Ovary (tissue), 7 donors: ENCODE measurements at regions not wholly inside any gene's neighbourhood (a gene's known extent, or its start where the extent isn't known, plus 50 kb on each side); places are given as distances from the start of the nearest gene placed in this dataset.

Source experiments
- DNase-seq, 5 donors: peaks; one replicate each; pipeline ENCODE4 v3.0.0-alpha.2; 2019 to 2020
- H3K27ac ChIP-seq, 2 donors: fragments of 200-600 bp; one replicate each; pipeline versions ENCODE4 v1.5.1 to v1.8.0; 2019 to 2022
- H3K27me3 ChIP-seq: fragments of 200-600 bp; one replicate; pipeline ENCODE4 v1.8.0; 2022
- H3K36me3 ChIP-seq: fragments of 200-600 bp; sonication (generic); one replicate; pipeline ENCODE4 v1.5.1; 2019
- H3K4me1 ChIP-seq: one replicate; pipeline ENCODE4 v1.8.1; 2013; ENCODE audit warnings: mild to moderate bottlenecking, moderate library complexity; ENCODE audit not compliant: insufficient read depth
- H3K4me3 ChIP-seq: fragments of 200-600 bp; sonication (generic); one replicate; pipeline ENCODE4 v1.5.1; 2017
- H3K9me3 ChIP-seq, 2 donors: fragments of 200-600 bp in 1 of 2; sonication (generic) in 1 of 2; one replicate each; pipeline versions ENCODE4 v1.5.1 to v1.8.1; 2013 to 2019; ENCODE audit warnings: mild to moderate bottlenecking in 1 of 2, moderate library complexity in 1 of 2
- CTCF ChIP-seq, 3 donors: fragments of 450-650 bp in 2 of 3; fragments of 200-600 bp in 1 of 3; IDR thresholded peaks; one replicate each; pipeline versions ENCODE4 v1.5.1 to v1.8.0; 2016 to 2022; ENCODE audit warnings: antibody characterized with exemption in 3 of 3, mild to moderate bottlenecking in 1 of 3
- EP300 ChIP-seq: sonication (generic); formaldehyde crosslinking; IDR thresholded peaks from one replicate; pipeline ENCODE4 v1.6.1; 2017; ENCODE audit warnings: antibody characterized with exemption
- POLR2A ChIP-seq: fragments of 450-650 bp; IDR thresholded peaks from one replicate; pipeline ENCODE4 v1.6.1; 2017; ENCODE audit warnings: antibody characterized with exemption, mild to moderate bottlenecking, moderate library complexity
- WGBS, 3 donors: extraction: QIAGEN DNeasy Blood & Tissue Kit in 1 of 3; methylation state at CpG; one replicate each; pipeline versions ENCODE4 v1.1.5 to v1.1.7; 2013 to 2017; 5-methylcytosine and 5-hydroxymethylcytosine counted together
- intact Hi-C, 4 donors: fragments of 100-400 bp; cut with DNase I; formaldehyde crosslinking; loops; one replicate each; pipeline versions ENCODE4 v1.11.0 to v1.15.1; 2022 to 2023
- donor health status: DM: no; HTN: no; CAD: no; lungs with moderate emphysema.
- donor health status: DM: no; HTN: no; CAD: no.
- donor health status: Bipolar disorder and iron deficiency.
- donor health status: DM: no; HTN: no; CAD: no.
- donor health status: DM: yes; HTN: yes; CAD: no.

- H3K27me3 ChIP-seq, result no peaks in the 10 kb centered on the region
- H3K4me1 ChIP-seq, result no peaks in the 10 kb centered on the region
- TF ChIP-seq CTCF (IDR thresholded peaks at IDR 0.05), result no peak
- no peak for TF ChIP-seq POLR2A
- TF ChIP-seq EP300, result no peak
- no peaks in the 10 kb centered on the region for H3K9me3 ChIP-seq
- no peaks in the 10 kb centered on the region for H3K36me3 ChIP-seq
- intact Hi-C loops, result no loop called here
- no peak overlapping the region for H3K4me3 ChIP-seq
- H3K27ac ChIP-seq, result no peak overlapping the region
- WGBS, 3 donors, result 80 to 87% (median 81%) methylated on average over 10 of the region's 10 CpGs
- no peak for DNase-seq
These were observed 749.5 kb downstream of the RNF144A start for GRCh38 chr2:7666596-7667259.

- no peaks in the 10 kb centered on the region for H3K9me3 ChIP-seq
- intact Hi-C loops, result no loop called here
- H3K4me3 ChIP-seq, result no peak overlapping the region
- no peak for DNase-seq
- 90 to 94% (median 92%) methylated on average over 5 of the region's 5 CpGs for WGBS, 3 donors
- no peaks in the 10 kb centered on the region for H3K36me3 ChIP-seq
- TF ChIP-seq CTCF (IDR thresholded peaks at IDR 0.05) (no peak), EP300 (no peak), POLR2A (no peak)
- no peaks in the 10 kb centered on the region for H3K27me3 ChIP-seq
- H3K4me1 ChIP-seq, result no peaks in the 10 kb centered on the region
- H3K27ac ChIP-seq, result no peak overlapping the region
These were observed 750.1 kb downstream of the RNF144A start for GRCh38 chr2:7667260-7667757.

- no peak overlapping the region for H3K27ac ChIP-seq
- DNase-seq, result no peak
- intact Hi-C loops, result no loop called here
- H3K36me3 ChIP-seq, result no peaks in the 10 kb centered on the region
- no peaks in the 10 kb centered on the region for H3K9me3 ChIP-seq
- H3K4me3 ChIP-seq, result no peak overlapping the region
- H3K4me1 ChIP-seq, result no peaks in the 10 kb centered on the region
- TF ChIP-seq EP300, result no peak
- no peak for TF ChIP-seq POLR2A
- TF ChIP-seq CTCF (IDR thresholded peaks at IDR 0.05), result no peak
- no peaks in the 10 kb centered on the region for H3K27me3 ChIP-seq
- 38 to 40% (median 39%) methylated on average over 11 of the region's 11 CpGs for WGBS, 3 donors
These were observed 753.9 kb downstream of the RNF144A start for GRCh38 chr2:7670905-7671641.

GRCh38 chr2:7672027-7672684, 754.9 kb downstream of the RNF144A start:
- Histone ChIP-seq H3K27ac (no peak overlapping the region), H3K9me3 (no peaks in the 10 kb centered on the region), H3K4me3 (no peak overlapping the region), H3K27me3 (no peaks in the 10 kb centered on the region), H3K4me1 (no peaks in the 10 kb centered on the region), H3K36me3 (no peaks in the 10 kb centered on the region)
- TF ChIP-seq EP300 (no peak), POLR2A (no peak), CTCF (IDR thresholded peaks at IDR 0.05) (no peak)
- intact Hi-C loops, result no loop called here
- WGBS, 3 donors, result 91 to 96% (median 96%) methylated on average over 8 of the region's 8 CpGs
- no peak for DNase-seq
